ENCODE measurements at regions not wholly inside any gene's neighbourhood (a gene's known extent, or its start where the extent isn't known, plus 50 kb on each side); places are given as distances from the start of the nearest gene placed in this dataset.

DNA sequence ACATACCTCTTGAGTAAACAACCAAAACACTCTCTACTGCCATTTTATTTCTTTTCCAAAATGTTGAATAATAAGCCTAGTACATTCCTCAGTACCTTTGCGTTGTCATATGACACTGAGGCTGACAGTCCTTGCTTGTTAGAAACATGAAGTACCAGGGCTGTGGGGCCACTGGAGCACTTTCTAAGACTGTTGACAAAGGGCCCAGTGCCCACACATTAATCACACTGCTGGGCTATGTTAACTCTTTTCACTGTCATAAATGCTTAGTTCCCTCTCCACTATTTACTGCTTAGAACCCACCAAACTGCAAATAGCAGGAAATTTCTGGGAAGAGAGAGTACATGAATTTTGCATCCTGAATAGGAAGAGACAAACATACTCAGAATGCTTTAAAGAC lies 57.1 kb downstream of the FAM47B start:
- DNase-seq, result no peak

DNA sequence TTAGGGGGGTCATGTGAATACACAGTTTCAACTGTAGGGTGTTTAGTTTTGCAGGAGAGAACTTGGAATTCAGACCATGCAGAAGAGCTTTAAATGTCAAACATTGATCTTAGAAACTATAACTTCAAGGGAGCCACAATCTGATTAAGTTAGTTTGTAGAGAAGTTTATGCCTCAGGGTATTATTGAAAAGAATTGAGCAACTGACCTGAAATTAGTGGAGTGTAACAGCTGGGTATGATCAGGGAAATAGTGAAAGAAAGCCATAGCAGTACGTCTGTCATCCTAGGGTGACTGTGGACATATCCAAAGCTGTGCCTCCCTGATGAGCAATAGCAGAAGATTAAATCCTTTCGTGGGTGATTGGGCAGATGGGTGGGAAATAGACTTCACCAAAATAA lies 63.8 kb downstream of the FAM47B start:
- no peak for DNase-seq

DNA sequence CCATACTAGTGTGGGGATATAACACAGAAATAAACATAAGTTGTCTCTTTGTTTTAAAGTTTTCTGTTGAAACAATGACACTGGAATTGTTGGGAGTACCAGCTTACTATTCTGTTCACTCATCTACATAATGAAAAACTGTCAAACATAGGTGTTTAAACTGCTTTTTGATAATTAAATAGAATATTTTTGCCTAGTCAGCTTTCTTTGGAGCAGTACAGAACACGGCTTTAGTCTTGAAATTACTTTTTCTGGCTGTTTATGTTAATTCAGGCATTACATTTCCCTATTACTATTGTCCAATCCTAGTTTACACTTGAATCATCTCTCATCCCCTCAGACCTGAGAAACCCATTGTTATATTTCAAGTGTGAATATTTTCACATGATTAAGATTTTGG lies 73.0 kb downstream of the FAM47B start:
- no peak for DNase-seq

DNA sequence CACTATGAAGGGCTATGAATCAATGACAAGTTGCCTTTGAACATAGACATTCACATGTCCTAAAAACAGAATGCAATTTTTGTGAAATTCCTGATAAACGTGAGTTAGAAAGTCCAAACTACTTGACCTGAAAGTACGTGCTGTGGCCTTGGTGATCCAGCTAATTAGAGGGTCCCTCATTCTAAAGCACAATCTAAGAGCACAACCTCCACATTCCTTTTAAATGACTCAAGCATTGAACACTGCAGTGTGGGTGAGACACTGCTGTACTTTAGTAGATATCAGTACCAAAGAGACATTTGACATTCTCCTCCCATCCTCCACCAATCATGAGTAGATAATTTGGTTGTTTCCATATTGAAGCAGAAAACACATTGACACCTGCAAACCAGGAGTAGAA lies 73.5 kb downstream of the FAM47B start:
- no peak for DNase-seq

DNA sequence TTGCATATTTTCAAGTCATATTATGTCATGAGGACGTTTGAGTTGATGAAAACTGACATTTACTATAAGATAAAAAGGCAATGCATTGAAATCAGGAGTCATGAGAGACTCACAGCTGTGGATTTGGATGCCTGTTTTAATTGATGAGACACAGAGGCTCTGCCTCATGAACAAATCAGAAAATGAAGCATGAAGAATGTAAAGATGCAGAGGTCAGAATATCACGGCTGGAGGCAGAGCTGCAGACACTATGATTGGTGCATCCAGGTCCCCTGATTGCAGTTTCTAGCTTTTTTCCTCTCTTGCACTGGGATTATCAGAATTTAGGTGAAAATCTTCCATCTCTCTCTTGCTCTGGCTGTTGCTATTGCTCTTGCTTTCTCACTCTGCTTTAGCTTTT lies 74.7 kb downstream of the FAM47B start:
- DNase-seq, result no peak

DNA sequence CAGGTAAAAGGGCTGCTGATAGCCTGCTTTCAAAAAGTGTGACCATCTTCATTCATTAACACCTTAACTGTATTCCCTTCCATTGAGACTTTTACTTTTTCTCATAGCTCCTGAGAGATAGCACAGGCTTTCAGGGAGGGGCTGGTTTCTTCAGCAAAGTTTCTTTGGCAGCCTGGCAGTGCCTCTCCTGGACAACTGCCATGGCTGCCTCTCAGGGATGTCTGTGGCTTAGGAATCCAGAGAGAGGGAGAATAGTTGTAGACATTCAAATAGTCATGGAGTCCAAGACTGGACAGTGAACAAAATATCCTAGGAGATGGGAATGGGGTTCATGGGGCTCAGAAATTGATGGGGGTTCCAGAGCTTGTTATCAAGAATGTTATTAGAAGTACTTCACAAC lies 81.1 kb downstream of the FAM47B start:
- DNase-seq, result no peak

DNA sequence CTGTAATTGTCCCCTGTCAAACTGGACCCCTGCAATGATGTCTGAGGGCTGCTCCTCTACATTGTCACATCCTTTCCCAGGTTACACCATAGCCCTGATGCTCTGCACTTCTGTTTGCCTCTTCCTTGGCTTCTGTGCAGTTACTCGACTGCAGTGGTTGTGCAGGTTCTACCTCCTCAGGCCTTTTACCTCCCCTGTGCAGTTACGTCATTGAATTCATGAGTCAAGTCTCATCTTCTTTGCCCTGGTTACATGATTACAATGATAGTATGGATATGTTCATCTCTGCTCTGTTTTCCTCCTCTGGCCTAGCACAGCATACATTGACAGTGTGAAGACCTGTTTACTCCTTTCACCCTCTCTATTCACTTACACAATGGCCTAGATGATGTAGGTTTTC lies 83.2 kb downstream of the FAM47B start:
- DNase-seq, result no peak

DNA sequence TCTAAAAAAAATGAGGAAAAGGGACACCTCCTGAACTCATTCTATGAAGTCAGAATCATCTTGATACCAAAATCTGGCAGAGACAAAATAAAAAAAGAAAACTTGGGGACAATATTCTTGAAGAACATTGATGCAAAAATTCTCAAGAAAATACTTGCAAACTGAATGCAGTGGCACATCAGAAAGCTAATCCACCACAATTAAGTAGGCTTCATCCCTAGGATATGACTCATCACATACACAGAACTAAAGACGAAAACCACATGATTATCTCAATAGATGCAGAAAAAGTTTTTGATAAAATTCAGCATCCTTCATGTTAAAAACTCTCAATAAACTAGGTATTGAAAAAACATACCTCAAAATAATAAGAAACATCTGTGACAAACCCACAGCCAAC lies 98.3 kb downstream of the FAM47B start:
- DNase-seq, result no peak

DNA sequence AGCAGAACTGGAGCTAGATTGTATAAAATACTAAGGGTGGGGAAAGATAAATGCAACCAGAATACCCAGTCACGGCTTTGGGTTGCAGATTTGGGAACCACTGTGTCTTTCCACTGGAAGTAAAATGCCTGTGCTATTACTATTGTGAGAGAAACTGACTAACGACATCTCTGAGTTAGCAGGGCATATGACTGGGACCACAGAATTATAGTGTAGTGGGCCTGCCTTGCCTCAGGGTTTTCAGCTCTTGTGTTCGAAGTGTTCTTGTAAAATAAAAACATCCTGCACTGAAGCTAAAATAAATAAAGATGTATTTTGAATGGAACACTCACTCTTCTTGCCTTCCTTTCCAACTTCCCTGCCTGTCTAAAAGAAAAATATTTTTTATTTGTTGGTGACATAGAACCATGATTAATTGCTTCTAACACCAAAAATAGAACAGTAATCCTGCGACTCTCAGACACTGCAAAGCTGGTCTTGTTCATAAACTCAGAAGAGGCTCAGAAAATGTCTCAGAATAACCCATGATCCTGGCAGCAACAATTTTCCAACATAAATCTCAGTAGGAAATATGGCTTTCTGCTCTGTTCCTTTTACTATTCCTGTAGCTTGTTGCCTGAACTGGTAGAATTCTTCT lies 104.2 kb downstream of the FAM47B start:
- DNase-seq, result no peak

DNA sequence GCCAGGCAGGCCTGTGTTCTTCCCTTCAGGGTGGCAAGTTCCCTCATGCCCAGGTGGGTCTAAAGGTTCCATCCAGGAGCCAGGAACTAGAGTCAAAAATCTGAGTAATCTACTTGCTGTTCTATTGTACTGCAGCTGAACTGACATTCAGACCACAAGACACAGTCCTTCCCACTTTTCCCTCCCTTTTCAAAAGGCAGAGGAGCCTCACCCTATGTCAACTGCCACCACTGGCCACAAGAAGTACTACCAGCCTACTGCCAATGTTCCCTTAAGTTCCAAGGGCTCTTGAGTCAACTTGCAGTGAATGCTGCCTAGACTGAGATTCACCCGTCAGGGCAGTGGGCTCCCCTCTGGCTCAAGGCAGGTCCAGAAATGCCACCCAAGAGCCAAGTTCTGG lies 133.5 kb downstream of the FAM47B start:
- peak; percentile 17 for DNase-seq

DNA sequence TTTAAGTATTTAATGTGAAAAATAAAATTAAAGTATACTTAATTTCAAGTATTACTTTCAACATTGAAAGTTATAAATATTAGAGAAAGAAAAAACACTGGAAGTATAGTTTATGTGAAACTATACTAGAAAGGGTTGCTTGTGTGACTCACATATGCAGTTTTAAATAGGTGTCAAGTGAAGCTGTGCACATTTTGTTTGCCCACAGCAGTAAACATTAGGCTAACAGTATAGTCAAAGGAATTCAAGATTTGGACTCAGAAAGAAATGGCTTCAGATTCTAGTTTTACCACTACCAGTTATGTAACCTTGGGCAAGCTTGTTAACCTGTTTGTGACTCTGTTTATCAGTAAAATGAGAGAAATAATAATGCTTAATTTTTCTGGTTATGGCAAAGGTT lies 148.2 kb downstream of the FAM47B start:
- no peak for DNase-seq

DNA sequence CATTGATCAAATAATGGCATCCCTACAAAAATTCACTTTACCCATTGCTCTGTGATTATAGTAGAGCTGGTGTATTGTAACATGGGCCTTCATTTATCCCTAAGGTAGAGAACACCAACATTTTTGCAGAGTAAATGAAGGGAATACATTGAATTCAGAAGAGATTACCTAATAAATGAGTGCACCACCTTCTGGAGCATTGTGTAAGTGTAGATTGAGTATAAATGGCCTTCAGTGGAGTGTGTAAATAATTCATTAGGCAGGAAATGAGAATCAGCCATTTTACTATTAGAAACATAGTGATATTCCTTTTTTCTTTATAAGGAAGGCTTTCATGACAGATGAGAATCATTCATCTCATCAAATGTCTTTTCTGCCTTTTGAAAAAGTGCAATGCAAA lies 155.8 kb downstream of the FAM47B start:
- DNase-seq, result peak; percentile 48

DNA sequence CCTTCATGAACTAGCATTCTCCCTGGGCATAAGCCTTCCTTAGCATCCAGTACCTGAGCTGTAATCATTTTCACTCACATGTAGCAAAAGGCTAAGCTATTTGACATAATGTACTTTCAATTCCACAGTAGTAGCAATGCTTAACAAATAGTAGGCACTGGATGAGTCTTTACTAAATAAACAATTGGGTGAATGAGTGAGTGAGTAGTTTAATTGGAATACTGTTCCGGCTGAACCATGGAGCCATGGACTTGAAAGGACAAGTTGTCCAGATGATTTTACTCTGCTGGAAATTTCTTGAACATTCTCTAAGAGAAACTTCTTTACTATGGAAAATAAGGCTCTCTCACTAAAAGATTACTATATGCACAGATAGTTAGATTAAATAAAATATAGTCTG lies 159.3 kb downstream of the FAM47B start:
- DNase-seq, result no peak

DNA sequence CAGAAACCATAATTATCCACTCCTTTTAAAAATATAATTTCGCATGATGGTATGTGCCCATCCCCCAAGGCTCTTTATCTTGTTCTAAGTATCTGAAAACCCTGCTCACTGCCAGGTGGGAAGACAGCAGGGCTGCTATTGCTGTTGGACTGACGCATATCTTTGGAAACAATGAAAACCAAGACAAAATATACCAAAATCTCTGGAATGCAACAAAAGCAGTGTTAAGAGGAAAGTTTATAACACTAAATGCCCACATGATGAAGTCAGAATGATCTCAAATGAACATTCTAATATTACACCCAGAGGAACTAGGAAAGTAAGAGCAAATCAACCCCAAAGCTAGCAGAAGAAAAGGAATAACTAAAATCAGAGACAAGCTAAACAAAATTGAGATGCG lies 162.0 kb downstream of the FAM47B start:
- DNase-seq, result no peak

DNA sequence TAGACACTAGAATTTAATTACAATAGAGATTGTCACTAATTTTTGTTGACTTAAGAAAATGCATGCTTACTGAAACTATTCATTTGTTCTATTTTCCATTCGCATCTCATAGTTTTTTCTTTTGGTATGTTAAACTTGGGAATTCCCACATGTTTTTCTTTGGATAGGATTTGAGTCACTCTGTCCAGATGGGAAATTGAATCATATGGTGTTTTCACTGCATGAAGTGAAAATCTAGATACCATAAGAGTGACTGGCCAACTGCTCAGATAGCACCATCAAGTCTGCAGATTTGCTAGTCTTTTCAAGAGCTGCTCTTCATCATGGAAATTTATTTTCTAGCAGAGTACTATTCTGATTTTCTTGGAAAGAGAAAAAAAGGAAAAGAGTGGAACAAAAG lies 172.6 kb downstream of the FAM47B start:
- no peak for DNase-seq

DNA sequence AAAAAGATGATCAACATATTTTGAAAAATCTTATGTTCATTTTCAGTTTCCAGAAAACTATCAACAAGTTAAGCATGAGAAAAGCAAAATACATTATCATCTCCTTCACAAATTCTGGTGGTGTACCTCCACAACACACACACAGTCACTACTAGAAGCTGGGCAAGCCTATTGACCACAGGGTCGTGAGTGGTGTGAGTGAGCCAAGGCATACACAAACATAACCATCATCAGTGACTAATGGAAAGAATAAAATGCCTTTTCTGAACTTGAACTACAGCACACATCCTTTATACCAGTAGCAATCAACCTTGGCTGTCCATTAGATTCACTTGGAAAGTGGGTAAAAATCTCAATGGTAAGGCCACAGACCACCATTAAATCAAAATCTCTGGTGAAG lies 180.2 kb downstream of the FAM47B start:
- no peak for DNase-seq

DNA sequence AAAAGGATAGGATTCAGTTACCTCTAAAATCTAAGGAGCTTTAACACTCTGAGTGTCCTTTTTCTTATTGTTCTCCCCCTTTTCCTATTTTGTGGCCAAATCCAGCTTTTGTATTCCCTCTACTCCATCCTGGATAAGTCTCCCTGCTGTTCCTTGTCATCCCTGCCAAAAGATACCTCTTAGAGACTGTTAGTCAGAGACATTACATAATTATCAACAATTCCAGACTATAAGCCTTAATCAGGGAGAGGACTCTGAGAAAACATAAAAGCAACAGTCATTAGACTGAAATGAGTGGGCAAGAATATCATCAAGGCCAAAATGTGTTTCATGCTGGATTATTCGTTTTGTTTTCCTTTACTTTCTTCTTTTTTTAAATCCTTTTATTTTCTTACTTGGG lies 206.9 kb downstream of the FAM47B start:
- no peak for DNase-seq

DNA sequence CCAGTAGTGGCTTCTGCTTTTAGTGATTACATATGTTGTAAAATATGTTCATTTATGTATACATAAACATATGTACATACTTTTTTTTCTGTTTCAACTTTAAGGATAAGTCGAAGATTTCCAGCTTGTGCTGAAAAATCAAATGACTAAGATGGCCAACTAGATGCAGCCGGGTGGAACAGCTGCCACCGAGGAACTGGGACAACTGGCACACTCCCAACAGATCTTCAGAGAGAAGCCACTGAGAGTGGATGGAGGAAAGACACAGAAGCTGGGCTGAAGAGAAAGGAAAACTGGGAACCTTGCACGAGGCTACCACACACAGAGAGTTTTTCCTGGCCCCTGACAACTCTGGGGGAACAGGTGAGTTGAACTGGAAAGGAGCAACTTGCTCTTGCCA lies 207.5 kb downstream of the FAM47B start:
- DNase-seq, result no peak

DNA sequence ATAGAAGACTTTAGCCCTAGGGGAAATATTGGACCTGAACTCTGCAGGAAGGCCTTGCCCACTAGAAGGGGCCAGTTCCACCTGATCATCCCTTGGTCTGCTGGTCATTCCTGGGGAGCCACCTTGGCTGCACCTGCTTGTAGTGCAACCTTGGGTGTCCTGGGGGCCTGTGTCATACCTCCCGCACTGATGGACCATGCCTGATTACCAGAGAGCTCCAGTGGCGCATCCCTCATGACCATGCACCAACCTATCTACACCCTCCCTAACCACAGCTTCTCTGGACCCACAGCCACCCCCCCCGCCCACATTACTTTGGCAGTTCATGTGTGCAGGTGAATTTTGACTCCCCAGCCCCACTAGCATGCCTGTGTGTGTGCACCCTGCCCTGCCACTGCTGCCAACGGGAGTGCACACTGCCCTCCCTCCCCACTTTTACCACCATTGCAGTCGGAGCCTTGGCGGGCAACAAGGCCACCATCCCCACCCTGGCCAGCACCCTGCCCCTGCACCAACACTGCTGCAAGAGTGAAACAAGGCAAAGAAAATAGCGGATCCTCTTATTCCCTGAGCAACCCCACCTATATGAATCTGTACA lies 208.1 kb downstream of the FAM47B start:
- DNase-seq, result no peak

DNA sequence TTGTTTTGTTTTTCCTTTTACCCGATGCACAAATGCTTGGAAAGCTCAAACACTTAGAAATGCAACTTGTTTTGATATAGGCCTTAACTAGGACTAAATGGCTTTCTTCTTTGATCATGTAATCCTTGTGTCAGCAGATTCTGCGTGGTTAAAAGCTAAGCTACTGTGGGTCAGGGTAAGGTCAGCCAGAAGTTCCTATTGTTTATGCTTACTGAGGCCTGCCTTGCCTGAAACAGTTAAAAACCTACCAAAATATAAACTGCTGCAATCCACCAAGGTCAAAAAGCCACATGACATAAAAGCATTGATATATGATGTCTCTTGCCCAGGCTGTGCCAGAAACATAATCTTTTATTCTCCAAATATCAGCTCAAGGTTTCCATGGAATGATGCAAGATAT lies 223.4 kb downstream of the FAM47B start:
- no peak for DNase-seq
